GM19467 (cell line): ENCODE measurements at regions not wholly inside any gene's neighbourhood (a gene's known extent, or its start where the extent isn't known, plus 50 kb on each side); places are given as distances from the start of the nearest gene placed in this dataset.

Source experiments
- ATAC-seq: cut with Tn5 transposase; IDR thresholded peaks from one replicate; pipeline ENCODE4 v1.9.1; 2021; ENCODE audit warnings: mild to moderate bottlenecking, moderate library complexity; ENCODE audit not compliant: unreplicated experiment

- no peak for ATAC-seq
Observed at GRCh38 chr4:32745351-32745750, 2025.2 kb downstream of the PCDH7 start.

GRCh38 chr4:32748061-32748460, 2027.9 kb downstream of the PCDH7 start:
- no peak for ATAC-seq

- no peak for ATAC-seq
Observed at GRCh38 chr4:32748498-32748897, 2028.3 kb downstream of the PCDH7 start.

- ATAC-seq = no peak
Observed at GRCh38 chr4:32752962-32753361, 2032.8 kb downstream of the PCDH7 start.

GRCh38 chr4:32768664-32769389, 2048.7 kb downstream of the PCDH7 start:
- no peak for ATAC-seq

GRCh38 chr4:32771491-32771890, 2051.3 kb downstream of the PCDH7 start:
- ATAC-seq = no peak

GRCh38 chr4:32775049-32775448, 2054.9 kb downstream of the PCDH7 start:
- ATAC-seq = no peak

- no peak for ATAC-seq
Observed at GRCh38 chr4:32776435-32777203, 2056.4 kb downstream of the PCDH7 start.

- no peak for ATAC-seq
Observed at GRCh38 chr4:32778025-32778424, 2057.9 kb downstream of the PCDH7 start.

GRCh38 chr4:32778938-32779337, 2058.8 kb downstream of the PCDH7 start:
- ATAC-seq = no peak

GRCh38 chr4:32789026-32789608, 2068.9 kb downstream of the PCDH7 start:
- no peak for ATAC-seq

- no peak for ATAC-seq
Observed at GRCh38 chr4:32790803-32791202, 2070.6 kb downstream of the PCDH7 start.

- no peak for ATAC-seq
Observed at GRCh38 chr4:32798471-32799159, 2078.4 kb downstream of the PCDH7 start.

- no peak for ATAC-seq
Observed at GRCh38 chr4:32824336-32824735, 2104.2 kb downstream of the PCDH7 start.

GRCh38 chr4:32826169-32826568, 2106.0 kb downstream of the PCDH7 start:
- no peak for ATAC-seq

- ATAC-seq = no peak
Observed at GRCh38 chr4:32830160-32830559, 2110.0 kb downstream of the PCDH7 start.

- ATAC-seq = no peak
Observed at GRCh38 chr4:32831104-32831503, 2110.9 kb downstream of the PCDH7 start.

- no peak for ATAC-seq
Observed at GRCh38 chr4:32840461-32841189, 2120.5 kb downstream of the PCDH7 start.

- ATAC-seq = no peak
Observed at GRCh38 chr4:32841217-32841616, 2121.0 kb downstream of the PCDH7 start.

GRCh38 chr4:32847461-32847860, 2127.3 kb downstream of the PCDH7 start:
- ATAC-seq = no peak

GRCh38 chr4:32855622-32856021, 2135.5 kb downstream of the PCDH7 start:
- no peak for ATAC-seq
